ENCODE measurements at regions not wholly inside any gene's neighbourhood (a gene's known extent, or its start where the extent isn't known, plus 50 kb on each side); places are given as distances from the start of the nearest gene placed in this dataset.

GRCh38 chr19:31500946-31501345 is 151.7 kb upstream of the TSHZ3 start:
- H3K27me3 Mint-ChIP-seq (ENCODE audit: insufficient read depth): peaks cover 10% of the 10 kb centered on the region
- H3K9me3 Mint-ChIP-seq: no peaks in the 10 kb centered on the region
- H3K36me3 Mint-ChIP-seq (ENCODE audit: low read depth): no peaks in the 10 kb centered on the region

DNA sequence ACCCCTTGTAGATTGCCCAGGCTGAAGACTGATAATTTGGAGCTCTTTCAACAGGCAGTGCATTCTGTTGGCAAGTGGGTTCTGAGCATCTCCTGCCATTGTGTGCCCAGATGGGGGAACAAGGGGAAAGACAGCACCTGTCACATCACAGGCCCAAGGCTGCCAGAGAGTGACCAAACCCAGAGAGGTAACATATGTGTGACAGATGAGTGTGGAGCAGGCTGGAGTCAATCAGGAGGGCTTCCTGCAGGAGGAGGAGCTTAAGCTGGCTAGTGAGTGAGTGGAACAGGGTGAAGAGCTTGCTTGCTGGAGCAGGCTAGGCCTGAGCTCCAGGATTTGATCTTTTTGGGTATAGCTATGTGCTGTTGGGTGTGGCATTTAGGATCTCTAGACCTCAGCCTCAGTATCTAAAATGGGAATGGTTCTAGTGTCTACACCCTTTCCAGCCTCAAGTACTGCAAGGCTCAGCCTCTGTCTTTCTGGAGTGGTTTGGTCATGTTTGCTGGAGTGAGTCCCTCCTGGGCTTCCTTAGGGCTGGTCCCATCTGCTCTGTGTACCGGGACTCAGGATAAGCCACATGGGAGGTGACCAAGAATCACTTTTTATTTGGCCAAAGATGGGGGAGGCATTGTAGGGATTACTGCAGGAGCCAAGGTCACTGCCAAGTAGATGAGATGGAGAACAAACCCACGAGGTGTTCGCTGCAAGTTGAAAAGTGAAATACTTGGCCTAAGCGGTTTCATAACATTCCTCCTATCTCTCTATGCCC is 152.4 kb upstream of the TSHZ3 start:
- no peaks in the 10 kb centered on the region for H3K36me3 Mint-ChIP-seq (ENCODE audit: low read depth)
- H3K4me1 Mint-ChIP-seq (ENCODE audit: low read depth): no peaks in the 10 kb centered on the region
- DNase-seq: no peak
- peaks cover 10% of the 10 kb centered on the region for H3K27me3 Mint-ChIP-seq (ENCODE audit: insufficient read depth)
- no peak for TF ChIP-seq CTCF (IDR thresholded peaks at IDR 0.05)
- H3K4me3 Mint-ChIP-seq: no peak overlapping the region
- H3K9me3 Mint-ChIP-seq: no peaks in the 10 kb centered on the region
- no peak overlapping the region for H3K27ac Mint-ChIP-seq

More at GRCh38 chr19:31500946-31501345, 151.7 kb upstream of the TSHZ3 start:
- no peak for TF ChIP-seq CTCF (IDR thresholded peaks at IDR 0.05)
- no peak overlapping the region for H3K27ac Mint-ChIP-seq
- H3K4me1 Mint-ChIP-seq (ENCODE audit: low read depth): no peaks in the 10 kb centered on the region
- no peak for DNase-seq
- H3K4me3 Mint-ChIP-seq: no peak overlapping the region

DNA sequence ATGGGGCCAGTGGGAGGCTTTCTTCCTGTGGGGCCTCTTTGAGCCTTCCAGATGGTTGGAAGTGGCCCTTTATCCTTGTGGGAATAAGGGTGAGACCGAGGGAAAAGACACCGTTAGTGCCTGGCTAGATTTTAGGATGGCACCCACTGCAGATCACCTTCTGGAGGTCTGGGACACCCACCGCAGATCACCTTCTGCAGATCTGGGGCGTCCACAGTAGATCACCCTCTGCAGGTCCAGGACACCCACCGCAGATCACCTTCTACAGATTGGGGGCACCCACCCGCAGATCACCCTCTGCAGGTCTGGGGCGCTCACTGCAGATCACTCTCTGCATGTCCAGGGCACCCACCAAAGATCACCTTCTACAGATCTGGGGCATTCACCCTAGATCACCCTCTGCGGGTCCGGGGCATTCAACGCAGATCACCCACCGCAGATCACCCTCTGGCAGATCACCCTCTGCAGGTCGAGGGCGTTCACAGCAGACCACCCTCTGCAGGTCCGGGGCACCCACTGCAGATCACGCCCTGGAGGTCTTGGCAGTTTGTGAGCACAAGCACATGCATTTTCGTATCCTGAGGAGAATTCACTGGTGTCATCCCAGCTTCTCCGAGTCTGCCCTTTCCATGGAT is 153.4 kb upstream of the TSHZ3 start:
- H3K9me3 Mint-ChIP-seq: no peaks in the 10 kb centered on the region
- H3K4me1 Mint-ChIP-seq (ENCODE audit: low read depth): no peaks in the 10 kb centered on the region
- H3K27me3 Mint-ChIP-seq (ENCODE audit: insufficient read depth): peaks cover 7% of the 10 kb centered on the region
- no peak overlapping the region for H3K27ac Mint-ChIP-seq
- no peaks in the 10 kb centered on the region for H3K36me3 Mint-ChIP-seq (ENCODE audit: low read depth)
- H3K4me3 Mint-ChIP-seq: no peak overlapping the region
- no peak for TF ChIP-seq CTCF (IDR thresholded peaks at IDR 0.05)
- DNase-seq: no peak

GRCh38 chr19:31503211-31503610 is 154.0 kb upstream of the TSHZ3 start:
- peaks cover 4% of the 10 kb centered on the region for H3K27me3 Mint-ChIP-seq (ENCODE audit: insufficient read depth)
- H3K4me3 Mint-ChIP-seq: no peak overlapping the region
- H3K9me3 Mint-ChIP-seq: no peaks in the 10 kb centered on the region

DNA sequence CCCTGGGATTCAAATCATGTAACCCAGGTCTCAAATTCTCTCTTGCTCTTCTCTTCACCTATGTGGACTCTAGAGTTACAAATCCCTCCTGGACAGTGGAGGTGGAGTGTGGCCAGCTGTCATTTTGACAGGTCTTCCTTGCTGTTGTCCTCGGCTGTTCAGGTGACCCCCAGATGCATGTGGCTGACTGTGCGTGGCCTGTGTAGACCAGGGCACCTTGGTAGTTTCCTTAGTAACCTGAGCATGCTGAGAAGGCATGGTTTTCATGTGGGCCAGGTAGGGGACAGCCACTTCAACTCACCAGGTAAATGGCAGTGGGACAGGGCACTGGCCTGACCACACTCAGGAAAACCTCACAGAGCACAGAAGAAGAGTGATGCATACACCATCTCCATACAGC is 155.0 kb upstream of the TSHZ3 start:
- Mint-ChIP-seq H3K36me3 (ENCODE audit: low read depth) (no peaks in the 10 kb centered on the region), H3K27me3 (ENCODE audit: insufficient read depth) (peaks cover 4% of the 10 kb centered on the region), H3K4me1 (ENCODE audit: low read depth) (no peaks in the 10 kb centered on the region), H3K4me3 (no peak overlapping the region), H3K9me3 (no peaks in the 10 kb centered on the region), H3K27ac (no peak overlapping the region)
- DNase-seq: no peak
- no peak for TF ChIP-seq CTCF (IDR thresholded peaks at IDR 0.05)

More at GRCh38 chr19:31503211-31503610, 154.0 kb upstream of the TSHZ3 start:
- no peaks in the 10 kb centered on the region for H3K36me3 Mint-ChIP-seq (ENCODE audit: low read depth)
- no peak for TF ChIP-seq CTCF (IDR thresholded peaks at IDR 0.05)
- H3K4me1 Mint-ChIP-seq (ENCODE audit: low read depth): no peaks in the 10 kb centered on the region
- DNase-seq: no peak
- H3K27ac Mint-ChIP-seq: no peak overlapping the region

Data from HFFc6 (cell line).